Kidney epithelial cell (primary cell): ENCODE measurements at regions not wholly inside any gene's neighbourhood (a gene's known extent, or its start where the extent isn't known, plus 50 kb on each side); places are given as distances from the start of the nearest gene placed in this dataset.

ENCODE experiments used
- DNase-seq: peaks from one replicate; pipeline ENCODE4 v3.0.0-alpha.2; 2010; ENCODE audit warnings: low read depth
- H3K27me3 ChIP-seq: 2 replicates; pipeline ENCODE4 v1.6.0; 2011; ENCODE audit warnings: low read length; ENCODE audit not compliant: control insufficient read depth, insufficient read depth
- H3K36me3 ChIP-seq: 2 replicates; pipeline ENCODE4 v1.5.1; 2011; ENCODE audit warnings: low read length; ENCODE audit not compliant: control insufficient read depth, insufficient read depth
- H3K4me3 ChIP-seq: 2 replicates; pipeline ENCODE4 v1.5.1; 2011; ENCODE audit warnings: low read depth, mild to moderate bottlenecking, control low read depth, low read length
- TF ChIP-seq, protein P1 (sequence below): IDR thresholded peaks from 2 replicates; pipeline ENCODE4 v1.5.1; 2011; ENCODE audit warnings: mild to moderate bottlenecking, moderate library complexity, low read length, control low read depth, inconsistent platforms; ENCODE audit not compliant: insufficient read depth, poor library complexity, severe bottlenecking

DNA sequence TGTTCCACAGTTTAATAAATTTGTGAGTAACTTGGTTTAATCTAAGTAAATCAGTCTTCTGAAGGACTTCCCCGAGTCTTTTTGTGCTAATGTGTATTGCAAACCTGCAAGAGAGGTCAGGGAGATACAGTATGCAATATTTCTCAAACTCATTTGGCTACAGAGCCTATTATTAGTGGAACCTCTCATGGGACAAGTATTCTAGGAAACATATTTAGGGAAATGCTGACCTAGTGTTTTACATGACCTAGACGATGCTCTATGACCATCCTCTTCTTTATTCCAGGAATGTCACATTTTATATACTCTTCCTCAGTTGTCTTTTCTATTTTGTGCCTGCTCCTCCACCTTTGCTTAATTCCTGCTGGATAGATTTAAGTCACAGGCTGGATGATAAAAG lies 327.8 kb upstream of the TBC1D5 start:
- Histone ChIP-seq H3K36me3 (no peaks in the 10 kb centered on the region), H3K27me3 (no peaks in the 10 kb centered on the region), H3K4me3 (no peak overlapping the region)
- no peak for DNase-seq
- TF ChIP-seq, protein P1, sequence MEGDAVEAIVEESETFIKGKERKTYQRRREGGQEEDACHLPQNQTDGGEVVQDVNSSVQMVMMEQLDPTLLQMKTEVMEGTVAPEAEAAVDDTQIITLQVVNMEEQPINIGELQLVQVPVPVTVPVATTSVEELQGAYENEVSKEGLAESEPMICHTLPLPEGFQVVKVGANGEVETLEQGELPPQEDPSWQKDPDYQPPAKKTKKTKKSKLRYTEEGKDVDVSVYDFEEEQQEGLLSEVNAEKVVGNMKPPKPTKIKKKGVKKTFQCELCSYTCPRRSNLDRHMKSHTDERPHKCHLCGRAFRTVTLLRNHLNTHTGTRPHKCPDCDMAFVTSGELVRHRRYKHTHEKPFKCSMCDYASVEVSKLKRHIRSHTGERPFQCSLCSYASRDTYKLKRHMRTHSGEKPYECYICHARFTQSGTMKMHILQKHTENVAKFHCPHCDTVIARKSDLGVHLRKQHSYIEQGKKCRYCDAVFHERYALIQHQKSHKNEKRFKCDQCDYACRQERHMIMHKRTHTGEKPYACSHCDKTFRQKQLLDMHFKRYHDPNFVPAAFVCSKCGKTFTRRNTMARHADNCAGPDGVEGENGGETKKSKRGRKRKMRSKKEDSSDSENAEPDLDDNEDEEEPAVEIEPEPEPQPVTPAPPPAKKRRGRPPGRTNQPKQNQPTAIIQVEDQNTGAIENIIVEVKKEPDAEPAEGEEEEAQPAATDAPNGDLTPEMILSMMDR: no peak

DNA sequence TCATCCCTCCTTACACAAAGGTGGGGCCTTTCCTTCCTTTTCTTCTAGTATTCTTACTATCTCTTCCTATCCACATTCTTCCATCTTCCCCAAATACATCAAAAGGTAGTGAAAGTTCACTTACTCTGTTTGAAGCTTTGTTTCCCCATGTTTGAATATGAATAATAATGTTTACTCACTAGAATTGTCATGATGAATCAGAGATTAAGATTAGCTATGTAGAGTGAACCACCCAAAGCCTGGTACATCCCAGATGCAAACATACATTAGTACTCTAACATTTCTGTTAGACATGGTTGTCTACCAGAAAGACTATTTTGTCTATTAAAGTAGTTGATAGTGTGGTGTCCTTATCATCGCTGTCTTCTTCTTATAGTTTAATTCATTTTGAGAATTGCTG lies 327.1 kb upstream of the TBC1D5 start:
- no peaks in the 10 kb centered on the region for H3K27me3 ChIP-seq
- no peaks in the 10 kb centered on the region for H3K36me3 ChIP-seq
- H3K4me3 ChIP-seq: no peak overlapping the region
- no peak for DNase-seq
- TF ChIP-seq, protein P1: no peak

DNA sequence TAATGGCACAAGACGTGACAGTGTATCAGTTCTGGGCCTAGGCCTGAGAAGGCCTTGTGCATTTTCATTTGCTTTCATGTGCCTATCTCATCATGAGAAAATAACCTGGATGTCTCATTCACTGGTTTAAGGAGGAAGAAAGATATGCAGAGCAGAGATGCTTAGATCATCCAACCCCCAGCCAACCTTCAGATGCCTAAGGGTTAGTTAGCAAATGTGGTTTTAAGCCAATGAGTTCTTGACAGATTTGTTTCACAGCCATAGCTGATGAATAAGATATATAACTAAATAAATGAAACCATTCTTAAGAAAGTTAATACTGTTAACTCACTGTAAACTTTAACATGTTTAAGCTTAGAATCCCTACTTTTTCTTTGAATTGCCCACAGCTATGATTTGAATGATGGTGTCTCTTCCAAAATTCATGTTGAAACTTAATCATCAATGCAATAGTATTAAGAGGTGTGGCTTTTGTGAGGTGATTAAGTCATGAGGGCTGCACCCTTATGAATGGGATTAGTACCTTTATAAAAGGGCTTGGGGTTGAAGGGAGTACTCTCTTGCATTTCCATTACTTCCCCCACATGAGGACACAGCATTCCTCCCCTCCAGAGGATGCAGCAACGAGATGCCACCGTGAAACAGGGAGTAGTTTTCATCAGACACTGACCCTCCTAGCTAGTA lies 324.6 kb upstream of the TBC1D5 start:
- TF ChIP-seq, protein P1: no peak
- Histone ChIP-seq H3K27me3 (no peaks in the 10 kb centered on the region), H3K36me3 (no peaks in the 10 kb centered on the region), H3K4me3 (no peak overlapping the region)
- no peak for DNase-seq

DNA sequence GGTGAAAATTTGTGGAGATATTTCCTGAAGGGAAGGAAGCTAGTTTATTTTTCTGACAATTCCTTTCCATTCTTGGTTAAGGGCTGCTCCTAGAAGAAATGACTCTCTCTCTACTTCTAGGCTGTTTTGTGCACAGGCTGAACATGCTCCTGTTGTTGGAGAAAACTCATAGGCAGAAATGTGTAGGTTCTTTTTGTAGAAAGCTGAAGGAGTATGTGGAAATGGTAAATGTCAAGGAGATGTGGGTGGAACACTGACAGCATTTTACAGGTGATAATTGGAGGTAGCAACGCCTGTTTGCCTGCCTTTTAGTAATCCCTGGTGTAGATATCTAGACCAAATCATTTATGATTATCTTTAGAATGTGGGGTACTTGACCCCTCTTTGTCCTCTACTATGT lies 322.2 kb upstream of the TBC1D5 start:
- no peak overlapping the region for H3K4me3 ChIP-seq
- no peak for DNase-seq
- no peaks in the 10 kb centered on the region for H3K36me3 ChIP-seq
- H3K27me3 ChIP-seq: no peaks in the 10 kb centered on the region
- TF ChIP-seq, protein P1: no peak

DNA sequence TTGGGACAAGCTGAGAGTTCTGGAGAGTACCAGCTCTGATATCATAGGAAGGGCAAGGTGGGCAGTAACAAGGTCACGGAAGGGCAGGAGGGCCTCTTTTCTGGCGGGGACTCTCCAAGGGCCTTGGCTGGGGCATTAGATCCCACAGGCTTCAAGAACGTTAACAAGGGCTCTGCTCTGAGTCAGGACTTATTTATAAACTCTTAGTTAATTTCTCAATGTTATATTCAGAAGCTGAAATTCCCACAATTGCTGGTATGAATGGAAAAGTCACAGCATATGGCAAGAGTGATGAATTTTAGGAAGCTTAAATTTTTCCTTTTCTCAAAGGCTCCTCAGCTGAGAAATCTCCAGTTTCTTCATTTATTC lies 320.2 kb upstream of the TBC1D5 start:
- DNase-seq: no peak
- H3K27me3 ChIP-seq: no peaks in the 10 kb centered on the region
- H3K4me3 ChIP-seq: no peak overlapping the region
- no peaks in the 10 kb centered on the region for H3K36me3 ChIP-seq
- TF ChIP-seq, protein P1: no peak

DNA sequence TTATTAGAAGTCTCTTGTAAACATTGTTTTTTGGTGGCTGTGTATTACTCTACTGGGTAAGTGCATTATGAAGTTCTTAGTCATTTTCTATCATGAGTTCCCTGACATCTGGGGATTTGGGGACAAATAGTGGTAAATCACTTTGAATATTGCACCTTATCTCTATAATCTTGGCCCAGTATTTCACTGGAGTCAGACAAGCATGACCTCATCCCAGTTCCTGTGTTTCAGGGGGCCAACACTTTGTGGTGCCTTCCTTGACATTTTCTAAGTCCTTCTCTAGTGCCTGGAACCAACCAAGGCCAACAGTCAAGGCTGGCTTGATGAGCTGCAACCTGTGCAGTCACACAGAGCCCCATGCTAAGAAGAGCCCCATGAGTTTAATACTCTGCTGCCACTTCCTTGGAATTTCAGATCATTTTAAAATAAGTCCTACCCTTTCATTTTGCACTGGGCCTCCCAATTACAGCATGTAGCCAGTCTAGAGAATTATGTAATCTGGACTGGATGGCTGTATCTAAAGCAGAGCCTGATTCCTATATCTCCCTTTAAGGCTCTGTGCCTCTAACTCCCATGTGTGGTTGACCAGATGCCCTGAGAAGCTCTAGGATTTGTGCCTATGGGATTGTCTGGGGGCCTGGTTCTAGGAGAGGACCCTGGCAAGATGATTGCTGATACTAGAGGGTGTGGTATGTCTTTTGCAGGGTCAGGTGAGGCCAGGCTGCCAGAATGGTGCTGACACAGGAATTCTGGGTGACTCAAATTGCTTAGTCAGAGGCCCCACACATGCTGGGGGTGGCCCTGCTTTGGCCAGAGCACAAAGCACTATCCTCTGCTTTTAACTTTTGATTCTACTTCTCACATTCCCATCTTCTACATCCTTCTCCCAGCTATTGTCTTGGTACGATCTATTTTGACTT lies 319.6 kb upstream of the TBC1D5 start:
- DNase-seq: no peak
- Histone ChIP-seq H3K27me3 (no peaks in the 10 kb centered on the region), H3K36me3 (no peaks in the 10 kb centered on the region), H3K4me3 (no peak overlapping the region)
- TF ChIP-seq, protein P1: no peak
